ENCODE measurements at regions not wholly inside any gene's neighbourhood (a gene's known extent, or its start where the extent isn't known, plus 50 kb on each side); places are given as distances from the start of the nearest gene placed in this dataset.

DNA sequence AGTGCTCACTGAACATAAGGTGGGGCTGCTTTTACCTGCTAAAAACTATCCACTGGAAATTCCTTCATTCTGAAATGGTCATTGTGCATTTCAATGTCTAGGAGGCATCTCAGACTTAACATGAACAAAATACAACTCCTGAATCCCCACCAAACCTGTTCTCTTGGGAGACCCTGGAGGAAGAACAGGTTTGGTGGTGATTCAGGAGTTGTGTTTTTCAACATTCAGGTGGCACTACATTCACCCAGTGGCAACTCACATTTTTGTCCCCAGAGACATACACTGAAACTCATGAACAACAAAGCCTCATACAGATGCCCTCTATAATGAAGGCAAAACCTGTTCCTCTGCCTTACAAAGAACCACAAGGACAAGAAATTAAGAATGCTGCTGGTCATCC, 64.3 kb upstream of the CYP2D6 start:
- TF ChIP-seq, protein P1, sequence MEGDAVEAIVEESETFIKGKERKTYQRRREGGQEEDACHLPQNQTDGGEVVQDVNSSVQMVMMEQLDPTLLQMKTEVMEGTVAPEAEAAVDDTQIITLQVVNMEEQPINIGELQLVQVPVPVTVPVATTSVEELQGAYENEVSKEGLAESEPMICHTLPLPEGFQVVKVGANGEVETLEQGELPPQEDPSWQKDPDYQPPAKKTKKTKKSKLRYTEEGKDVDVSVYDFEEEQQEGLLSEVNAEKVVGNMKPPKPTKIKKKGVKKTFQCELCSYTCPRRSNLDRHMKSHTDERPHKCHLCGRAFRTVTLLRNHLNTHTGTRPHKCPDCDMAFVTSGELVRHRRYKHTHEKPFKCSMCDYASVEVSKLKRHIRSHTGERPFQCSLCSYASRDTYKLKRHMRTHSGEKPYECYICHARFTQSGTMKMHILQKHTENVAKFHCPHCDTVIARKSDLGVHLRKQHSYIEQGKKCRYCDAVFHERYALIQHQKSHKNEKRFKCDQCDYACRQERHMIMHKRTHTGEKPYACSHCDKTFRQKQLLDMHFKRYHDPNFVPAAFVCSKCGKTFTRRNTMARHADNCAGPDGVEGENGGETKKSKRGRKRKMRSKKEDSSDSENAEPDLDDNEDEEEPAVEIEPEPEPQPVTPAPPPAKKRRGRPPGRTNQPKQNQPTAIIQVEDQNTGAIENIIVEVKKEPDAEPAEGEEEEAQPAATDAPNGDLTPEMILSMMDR (IDR thresholded peaks at IDR 0.05; ENCODE audit: insufficient read depth, low read length, poor library complexity, severe bottlenecking), result no peak
- H3K36me3 ChIP-seq (ENCODE audit: control insufficient read depth, insufficient read depth, low read length), result no peaks in the 10 kb centered on the region
- no peak overlapping the region for H3K4me3 ChIP-seq (ENCODE audit: low read depth, low read length)
- DNase-seq (ENCODE audit: low read depth), result no peak
- no peaks in the 10 kb centered on the region for H3K27me3 ChIP-seq (ENCODE audit: control insufficient read depth, insufficient read depth, low read length)

DNA sequence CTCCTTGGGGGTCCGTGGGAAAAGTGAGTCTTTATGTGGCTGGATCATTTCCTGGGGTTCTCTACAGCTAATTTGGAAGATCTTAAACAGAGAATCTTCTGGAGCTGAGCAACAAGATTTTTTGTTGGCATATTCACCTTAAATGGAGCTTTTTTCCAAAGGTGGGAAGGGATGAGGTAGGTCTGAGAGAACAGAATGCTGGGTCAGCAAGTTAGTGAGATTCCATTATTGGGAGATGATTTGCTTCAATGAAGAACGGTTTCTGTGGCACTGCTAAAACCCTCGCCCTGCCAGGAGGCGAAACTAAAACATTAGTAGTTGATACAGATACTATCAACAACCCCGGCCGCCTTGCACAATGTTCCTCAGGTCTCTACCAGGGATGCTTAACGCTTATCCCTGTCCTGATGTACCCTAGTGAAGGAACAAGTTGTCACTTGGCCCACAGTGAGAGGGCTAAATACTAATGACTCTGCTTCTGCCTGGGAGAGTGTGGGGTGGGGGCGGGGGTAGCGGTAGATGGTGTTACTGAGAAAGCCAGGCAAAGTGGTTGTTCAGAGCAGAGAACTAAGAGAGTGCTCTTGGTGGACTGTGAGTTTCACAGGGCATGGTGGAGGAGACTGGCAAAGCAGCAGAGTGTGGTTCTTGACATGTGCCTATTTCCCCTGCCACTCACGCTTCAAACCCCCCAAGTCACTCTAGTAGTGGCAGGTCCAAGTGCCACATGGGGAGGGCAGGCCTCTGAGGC, 63.7 kb upstream of the CYP2D6 start:
- Histone ChIP-seq H3K36me3 (ENCODE audit: control insufficient read depth, insufficient read depth, low read length) (no peaks in the 10 kb centered on the region), H3K27me3 (ENCODE audit: control insufficient read depth, insufficient read depth, low read length) (no peaks in the 10 kb centered on the region), H3K4me3 (ENCODE audit: low read depth, low read length) (no peak overlapping the region)
- DNase-seq (ENCODE audit: low read depth), result no peak
- TF ChIP-seq, protein P1 (IDR thresholded peaks at IDR 0.05; ENCODE audit: insufficient read depth, low read length, poor library complexity, severe bottlenecking), result no peak

DNA sequence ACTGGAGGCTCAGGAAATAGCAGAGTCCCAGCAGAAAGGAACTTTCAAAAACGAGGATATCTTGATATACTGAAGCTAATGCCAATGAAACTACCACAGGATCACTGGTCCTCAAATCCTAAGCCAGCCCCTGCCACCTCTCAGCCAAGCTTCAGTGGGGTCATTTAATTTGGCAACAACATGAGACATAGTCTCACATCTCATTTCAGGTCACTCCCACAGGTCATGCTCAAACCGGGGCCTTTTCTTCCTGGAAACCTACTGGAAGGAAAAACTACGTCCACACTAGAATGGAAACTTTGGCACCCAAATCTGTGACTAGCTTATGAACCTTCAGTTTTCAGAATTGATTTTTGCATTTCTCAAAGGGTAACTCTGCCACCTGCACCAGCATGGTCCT, 61.9 kb upstream of the CYP2D6 start:
- TF ChIP-seq, protein P1 (IDR thresholded peaks at IDR 0.05; ENCODE audit: insufficient read depth, low read length, poor library complexity, severe bottlenecking), result no peak
- DNase-seq (ENCODE audit: low read depth), result no peak
- Histone ChIP-seq H3K36me3 (ENCODE audit: control insufficient read depth, insufficient read depth, low read length) (no peaks in the 10 kb centered on the region), H3K27me3 (ENCODE audit: control insufficient read depth, insufficient read depth, low read length) (no peaks in the 10 kb centered on the region), H3K4me3 (ENCODE audit: low read depth, low read length) (no peak overlapping the region)

DNA sequence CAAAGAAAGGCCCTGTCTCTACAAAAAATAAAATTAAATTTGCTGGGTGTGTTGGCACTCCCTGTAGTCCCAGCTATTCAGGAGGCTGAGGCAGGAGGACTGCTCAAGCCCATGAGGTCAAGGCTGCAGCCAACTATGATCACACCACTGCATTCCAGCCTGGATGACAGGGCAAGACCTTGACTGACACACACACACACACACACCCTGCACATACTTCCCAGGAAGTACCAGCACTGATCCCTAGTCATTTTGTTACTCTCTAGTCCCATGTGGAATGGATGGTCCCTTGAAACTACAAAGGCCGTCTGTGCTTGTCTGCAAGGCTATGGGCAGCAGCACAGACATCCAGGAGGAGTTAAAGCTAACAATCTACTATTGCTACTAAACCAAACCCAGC, 59.7 kb upstream of the CYP2D6 start:
- Histone ChIP-seq H3K4me3 (ENCODE audit: low read depth, low read length) (no peak overlapping the region), H3K27me3 (ENCODE audit: control insufficient read depth, insufficient read depth, low read length) (no peaks in the 10 kb centered on the region), H3K36me3 (ENCODE audit: control insufficient read depth, insufficient read depth, low read length) (no peaks in the 10 kb centered on the region)
- TF ChIP-seq, protein P1 (IDR thresholded peaks at IDR 0.05; ENCODE audit: insufficient read depth, low read length, poor library complexity, severe bottlenecking), result no peak
- DNase-seq (ENCODE audit: low read depth), result no peak

DNA sequence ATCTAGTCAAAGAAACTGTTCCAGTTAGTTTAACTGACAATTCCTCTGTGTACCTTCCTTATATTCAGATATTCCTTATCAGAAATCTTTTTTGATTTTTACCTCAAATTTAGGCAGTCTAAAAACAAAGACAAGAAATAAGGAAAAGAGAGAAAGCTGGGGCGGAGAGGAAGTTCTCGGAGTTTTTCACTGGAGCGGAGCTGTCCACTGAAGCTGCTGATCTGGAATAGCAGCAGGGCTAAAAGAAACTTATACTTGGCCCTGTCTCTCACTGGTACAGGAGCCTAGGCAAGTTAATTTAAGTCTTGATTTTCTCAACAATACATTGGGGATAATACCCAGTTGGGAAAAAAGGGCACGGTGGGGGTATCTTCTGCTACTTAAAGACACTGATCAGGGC, 59.2 kb upstream of the CYP2D6 start:
- Histone ChIP-seq H3K36me3 (ENCODE audit: control insufficient read depth, insufficient read depth, low read length) (no peaks in the 10 kb centered on the region), H3K4me3 (ENCODE audit: low read depth, low read length) (no peak overlapping the region), H3K27me3 (ENCODE audit: control insufficient read depth, insufficient read depth, low read length) (no peaks in the 10 kb centered on the region)
- TF ChIP-seq, protein P1 (IDR thresholded peaks at IDR 0.05; ENCODE audit: insufficient read depth, low read length, poor library complexity, severe bottlenecking), result no peak
- DNase-seq (ENCODE audit: low read depth), result no peak

All from kidney epithelial cell (primary cell).